Activated T-cell treated with anti-CD3 and anti-CD28 coated beads, Interleukin-2, amount 50 U/mL, for 1 hour (primary cell): ENCODE measurements at regions not wholly inside any gene's neighbourhood (a gene's known extent, or its start where the extent isn't known, plus 50 kb on each side); places are given as distances from the start of the nearest gene placed in this dataset.
"Not testable (repeated sequence)": the region's sequence is repeated elsewhere in the genome, so short reads cannot be mapped to it uniquely, and the experiment has no call there.

Source experiments
- DNase-seq: peaks from one replicate; pipeline ENCODE4 v3.0.0-alpha.2; 2020

- DNase-seq, result no peak
Measured at GRCh38 chr16:65702707-65703402, 581.0 kb upstream of the CDH11 start.

- no peak for DNase-seq
Measured at GRCh38 chr16:65700596-65700995, 578.7 kb upstream of the CDH11 start.

- DNase-seq, result no peak
Measured at GRCh38 chr16:65698791-65699321, 577.0 kb upstream of the CDH11 start.

- no peak for DNase-seq
Measured at GRCh38 chr16:65697521-65697920, 575.7 kb upstream of the CDH11 start.

- DNase-seq, result no peak
Measured at GRCh38 chr16:65697065-65697464, 575.2 kb upstream of the CDH11 start.

- DNase-seq, result not testable (repeated sequence)
Measured at GRCh38 chr16:65691846-65692245, 570.0 kb upstream of the CDH11 start.

- no peak for DNase-seq
Measured at GRCh38 chr16:65689726-65690125, 567.9 kb upstream of the CDH11 start.

- no peak for DNase-seq
Measured at GRCh38 chr16:65688301-65688700, 566.4 kb upstream of the CDH11 start.

GRCh38 chr16:65684230-65684629 is 562.4 kb upstream of the CDH11 start:
- DNase-seq, result no peak

GRCh38 chr16:65681406-65681805 is 559.5 kb upstream of the CDH11 start:
- DNase-seq, result no peak

- no peak for DNase-seq
Measured at GRCh38 chr16:65679785-65680184, 557.9 kb upstream of the CDH11 start.

- no peak for DNase-seq
Measured at GRCh38 chr16:65675161-65675560, 553.3 kb upstream of the CDH11 start.

- DNase-seq, result no peak
Measured at GRCh38 chr16:65672960-65673359, 551.1 kb upstream of the CDH11 start.

GRCh38 chr16:65671071-65671470 is 549.2 kb upstream of the CDH11 start:
- no peak for DNase-seq

- no peak for DNase-seq
Measured at GRCh38 chr16:65668064-65668595, 546.3 kb upstream of the CDH11 start.

- DNase-seq, result no peak
Measured at GRCh38 chr16:65667011-65667578, 545.2 kb upstream of the CDH11 start.

- DNase-seq, result no peak
Measured at GRCh38 chr16:65666132-65666941, 544.5 kb upstream of the CDH11 start.

GRCh38 chr16:65665586-65665985 is 543.7 kb upstream of the CDH11 start:
- no peak for DNase-seq

- no peak for DNase-seq
Measured at GRCh38 chr16:65663774-65664173, 541.9 kb upstream of the CDH11 start.

- DNase-seq, result no peak
Measured at GRCh38 chr16:65662256-65662655, 540.4 kb upstream of the CDH11 start.

GRCh38 chr16:65661558-65661957 is 539.7 kb upstream of the CDH11 start:
- DNase-seq, result no peak

- DNase-seq, result no peak
Measured at GRCh38 chr16:65660390-65660789, 538.5 kb upstream of the CDH11 start.

GRCh38 chr16:65659758-65660157 is 537.9 kb upstream of the CDH11 start:
- no peak for DNase-seq

- no peak for DNase-seq
Measured at GRCh38 chr16:65658787-65659220, 536.9 kb upstream of the CDH11 start.
